Thymus (tissue), 11 donors: ENCODE measurements at regions not wholly inside any gene's neighbourhood (a gene's known extent, or its start where the extent isn't known, plus 50 kb on each side); places are given as distances from the start of the nearest gene placed in this dataset.
"Not testable (repeated sequence)": the region's sequence is repeated elsewhere in the genome, so short reads cannot be mapped to it uniquely, and the experiment has no call there.

Experiments used
- DNase-seq, 9 donors: peaks; one replicate each; pipeline ENCODE4 v3.0.0-alpha.2; 2013; ENCODE audit warnings: low spot score in 9 of 9, low read depth in 6 of 9, missing footprints in 1 of 9
- H3K27ac ChIP-seq, 2 donors: one replicate each; pipeline ENCODE4 v1.5.1; 2013; ENCODE audit warnings: control low read depth in 1 of 2, low read depth in 1 of 2, low read length in 1 of 2, mild to moderate bottlenecking in 1 of 2, moderate library complexity in 1 of 2
- H3K27me3 ChIP-seq, 2 donors: one replicate each; pipeline ENCODE4 v1.5.1; 2013; ENCODE audit warnings: low read length in 1 of 2; ENCODE audit not compliant: control insufficient read depth in 2 of 2, insufficient read depth in 1 of 2
- H3K36me3 ChIP-seq, 2 donors: one replicate each; pipeline ENCODE4 v1.5.1; 2013; ENCODE audit warnings: low read length in 1 of 2, mild to moderate bottlenecking in 1 of 2, moderate library complexity in 1 of 2; ENCODE audit not compliant: control insufficient read depth in 2 of 2, insufficient read depth in 2 of 2
- H3K4me1 ChIP-seq, 2 donors: one replicate each; pipeline ENCODE4 v1.5.1; 2013; ENCODE audit warnings: low read length in 2 of 2; ENCODE audit not compliant: control insufficient read depth in 2 of 2, insufficient read depth in 2 of 2
- H3K4me3 ChIP-seq, 2 donors: one replicate each; pipeline ENCODE4 v1.5.1; 2013; ENCODE audit warnings: low read length in 2 of 2, control low read depth in 1 of 2, mild to moderate bottlenecking in 1 of 2
- H3K9me3 ChIP-seq, 2 donors: one replicate each; pipeline ENCODE4 v1.5.1; 2013; ENCODE audit warnings: low read length in 1 of 2, mild to moderate bottlenecking in 1 of 2; ENCODE audit not compliant: control insufficient read depth in 2 of 2, insufficient read depth in 1 of 2
- WGBS: extraction: QIAGEN DNeasy Blood & Tissue Kit; methylation state at CpG from one replicate; pipeline ENCODE4 v1.1.7; 2013; 5-methylcytosine and 5-hydroxymethylcytosine counted together
- donor health status: healthy.

DNA sequence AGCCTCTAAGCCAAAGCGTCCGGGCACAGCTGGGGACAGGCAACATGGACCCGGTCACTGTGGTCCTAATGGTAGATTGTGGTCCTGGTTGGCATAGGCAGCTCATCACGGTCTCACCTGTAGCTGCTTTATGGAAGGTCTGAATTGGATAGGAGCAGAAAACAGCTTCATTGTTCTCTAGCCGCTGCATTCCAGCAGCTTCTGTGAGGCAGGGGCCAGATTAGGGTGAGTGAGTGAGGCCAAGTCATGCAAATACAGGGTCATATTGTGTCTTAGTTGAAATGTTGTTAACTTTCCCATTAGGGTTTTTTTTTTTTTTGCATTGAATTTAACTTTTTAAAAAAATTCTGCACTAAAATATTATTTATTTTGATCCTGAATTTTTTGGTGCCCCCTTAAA, 105.4 kb upstream of the SULF2 start:
- 99% methylated on average over 5 of the region's 5 CpGs for WGBS
- H3K9me3 ChIP-seq, H3K4me3 ChIP-seq: not testable (repeated sequence)

DNA sequence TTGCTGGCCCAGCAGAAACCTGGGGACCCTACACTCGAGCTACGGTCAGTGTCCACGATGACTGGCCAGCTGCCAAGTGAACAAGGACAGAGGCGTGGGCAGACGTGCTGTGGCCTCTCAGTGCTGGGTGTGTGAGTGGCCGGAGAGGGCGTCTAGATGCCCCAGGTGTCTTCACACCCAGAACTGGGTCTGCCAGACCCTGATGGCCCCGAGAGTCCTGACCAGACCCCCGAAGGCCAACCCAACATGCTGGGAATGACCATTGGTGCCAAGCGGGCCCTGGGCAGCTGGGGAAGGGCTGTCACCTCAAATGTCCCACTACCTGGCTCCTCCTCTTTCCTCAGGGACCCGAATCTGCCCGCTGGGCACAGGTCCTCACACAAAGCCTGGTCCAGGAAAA, 104.5 kb upstream of the SULF2 start:
- not testable (repeated sequence) for DNase-seq, H3K9me3 ChIP-seq, H3K27ac ChIP-seq, H3K4me1 ChIP-seq, H3K27me3 ChIP-seq, H3K4me3 ChIP-seq, H3K36me3 ChIP-seq
- WGBS, result 88% methylated on average over 12 of the region's 12 CpGs

More for the DNA sequence above, 105.4 kb upstream of the SULF2 start:
- not testable (repeated sequence) for H3K27me3 ChIP-seq, H3K4me1 ChIP-seq, H3K27ac ChIP-seq, H3K36me3 ChIP-seq, DNase-seq

DNA sequence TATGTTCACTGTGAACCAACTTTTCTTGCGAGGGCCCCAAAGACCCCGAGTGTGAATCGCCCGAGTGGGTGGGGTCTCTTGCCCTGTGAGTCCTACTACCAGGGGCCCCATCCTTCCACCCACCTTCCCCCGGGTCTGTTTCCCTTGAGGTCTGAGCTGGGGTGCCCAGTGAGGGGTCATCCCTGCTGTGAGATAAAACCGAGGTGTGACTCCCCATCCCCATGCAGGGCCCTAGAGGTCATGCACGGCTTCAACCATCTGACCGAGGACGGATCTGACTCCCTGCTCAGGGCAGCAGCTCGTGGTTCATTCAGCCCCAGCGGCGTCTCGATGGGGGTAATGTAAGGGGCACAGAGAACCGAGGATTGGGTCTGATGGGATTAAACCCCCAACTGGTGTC, 103.1 kb upstream of the SULF2 start:
- H3K27me3 ChIP-seq, result no peaks in the 10 kb centered on the region
- no peak for DNase-seq
- H3K4me3 ChIP-seq, result no peak overlapping the region
- H3K36me3 ChIP-seq, result no peaks in the 10 kb centered on the region
- WGBS, result 96% methylated on average over 14 of the region's 14 CpGs
- H3K9me3 ChIP-seq, result no peaks in the 10 kb centered on the region
- no peak overlapping the region for H3K27ac ChIP-seq
- H3K4me1 ChIP-seq, result no peaks in the 10 kb centered on the region

DNA sequence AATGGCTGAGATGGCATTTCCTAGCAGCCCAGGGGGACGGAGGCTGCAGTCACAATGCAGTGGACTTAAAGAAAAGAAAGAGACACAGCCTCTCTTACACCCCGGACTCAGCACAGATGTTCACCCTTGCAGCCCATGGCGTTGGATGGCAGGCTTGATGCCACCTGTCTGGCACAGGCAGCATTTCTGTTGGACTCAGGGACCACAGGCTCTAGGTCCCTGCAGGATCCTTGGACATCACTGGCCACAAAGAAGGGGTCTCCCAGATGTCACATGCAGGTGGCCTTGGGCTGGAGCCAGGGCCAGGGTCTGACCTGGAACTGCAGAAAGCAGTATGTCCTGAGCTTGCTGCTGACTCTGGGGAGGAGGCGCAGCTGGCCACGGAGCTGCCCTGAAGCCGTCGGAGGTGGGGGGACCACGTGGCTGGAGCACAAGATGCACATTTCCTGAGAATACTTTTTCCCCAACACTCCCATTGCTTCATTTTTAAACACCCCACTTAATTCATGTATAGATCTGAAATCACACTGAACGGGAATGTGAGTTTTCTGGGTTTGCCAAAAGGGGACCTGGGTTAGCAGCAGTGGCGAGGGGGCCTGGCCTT, 102.3 kb upstream of the SULF2 start:
- WGBS, result 89% methylated on average over 10 of the region's 10 CpGs
- Histone ChIP-seq H3K9me3 (no peaks in the 10 kb centered on the region), H3K36me3 (no peaks in the 10 kb centered on the region), H3K27ac (no peak overlapping the region), H3K27me3 (no peaks in the 10 kb centered on the region), H3K4me3 (no peak overlapping the region), H3K4me1 (no peaks in the 10 kb centered on the region)
- DNase-seq, result no peak

DNA sequence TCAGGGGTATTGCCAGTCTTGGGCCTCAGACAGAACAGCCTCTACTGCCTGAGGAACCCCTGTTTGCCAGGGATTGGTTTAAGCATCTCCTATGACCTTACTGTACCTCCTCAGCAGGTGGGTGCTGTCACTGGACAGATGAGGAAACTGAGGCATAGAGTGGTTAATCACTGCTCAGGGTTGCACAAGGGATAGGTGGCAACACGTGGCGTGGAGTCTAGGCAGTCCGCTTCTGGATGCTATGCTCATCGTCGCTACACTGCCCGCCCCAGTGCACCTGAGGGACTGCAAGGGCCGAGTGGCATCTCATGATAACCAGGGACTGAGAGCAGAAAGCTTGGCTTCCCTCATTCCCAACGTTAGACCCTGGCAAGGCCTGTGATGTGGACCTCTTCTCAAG, 101.8 kb upstream of the SULF2 start:
- 92% methylated on average over 8 of the region's 8 CpGs for WGBS

DNA sequence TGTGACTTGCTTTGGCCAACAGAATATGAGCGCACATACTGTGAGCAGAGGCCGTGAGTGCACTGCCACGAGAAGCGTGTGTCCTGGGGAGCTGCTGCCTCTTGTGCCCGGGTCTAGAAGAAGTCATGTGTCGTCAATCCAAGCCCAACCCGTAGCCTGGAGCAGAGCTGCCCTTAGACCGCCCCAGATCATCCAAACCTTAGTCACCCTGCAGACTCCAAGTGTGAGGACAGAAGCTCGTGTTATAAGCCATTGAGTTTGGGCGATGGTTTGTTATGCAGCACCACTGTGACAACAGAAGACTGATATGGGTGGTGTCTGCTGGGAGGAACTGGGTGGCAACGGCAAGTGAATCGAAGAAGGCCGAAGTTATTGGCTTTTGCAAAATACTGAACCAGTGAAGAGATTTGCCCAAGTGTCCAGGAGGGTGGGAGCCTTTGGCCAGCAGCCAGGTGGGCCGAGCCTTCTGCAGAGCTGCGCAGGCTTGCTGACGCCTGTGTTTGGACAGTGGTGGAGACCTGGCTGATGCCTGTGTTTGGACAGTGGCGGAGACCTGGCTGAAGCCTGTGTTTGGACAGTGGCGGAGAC, 101.3 kb upstream of the SULF2 start:
- Histone ChIP-seq H3K27me3 (no peaks in the 10 kb centered on the region), H3K4me1 (no peaks in the 10 kb centered on the region), H3K36me3 (no peaks in the 10 kb centered on the region), H3K9me3 (no peaks in the 10 kb centered on the region), H3K4me3 (no peak overlapping the region), H3K27ac (no peak overlapping the region)
- 96% methylated on average over 18 of the region's 18 CpGs for WGBS
- no peak for DNase-seq

More for the DNA sequence above, 101.8 kb upstream of the SULF2 start:
- Histone ChIP-seq H3K36me3 (no peaks in the 10 kb centered on the region), H3K27ac (no peak overlapping the region), H3K9me3 (no peaks in the 10 kb centered on the region), H3K4me3 (no peak overlapping the region), H3K27me3 (no peaks in the 10 kb centered on the region), H3K4me1 (no peaks in the 10 kb centered on the region)
- no peak for DNase-seq

DNA sequence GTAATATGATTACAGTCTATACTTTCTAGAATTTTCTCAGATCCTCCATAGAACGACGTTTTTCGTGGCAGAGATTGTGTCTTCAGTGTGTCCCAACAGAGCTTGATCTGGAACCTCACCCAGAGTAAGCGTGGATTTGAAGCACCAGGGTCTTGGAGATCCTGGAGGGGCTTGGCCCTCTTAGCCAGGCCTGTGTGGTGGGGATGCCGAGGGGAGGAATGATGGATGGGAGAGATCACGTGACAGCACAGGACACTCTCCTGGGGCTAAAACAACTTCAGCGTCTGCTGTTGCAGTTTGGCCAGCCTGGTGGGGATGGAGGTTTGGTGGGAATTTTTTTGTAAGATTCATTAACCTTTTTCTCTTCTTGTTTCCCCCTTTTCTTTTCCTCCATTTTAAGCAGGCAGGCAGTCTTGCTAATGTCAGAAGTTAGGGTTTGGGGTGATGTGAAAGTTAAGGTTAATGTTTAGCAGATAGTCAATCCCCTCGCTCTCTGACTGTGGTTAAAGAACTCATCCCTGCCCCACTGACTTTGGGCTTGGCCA, 100.7 kb upstream of the SULF2 start:
- H3K36me3 ChIP-seq, result no peaks in the 10 kb centered on the region
- H3K4me1 ChIP-seq, result no peaks in the 10 kb centered on the region
- H3K9me3 ChIP-seq, result no peaks in the 10 kb centered on the region
- WGBS, result 94% methylated on average over 8 of the region's 8 CpGs
- DNase-seq, result no peak
- no peak overlapping the region for H3K4me3 ChIP-seq
- no peaks in the 10 kb centered on the region for H3K27me3 ChIP-seq
- H3K27ac ChIP-seq, result no peak overlapping the region

DNA sequence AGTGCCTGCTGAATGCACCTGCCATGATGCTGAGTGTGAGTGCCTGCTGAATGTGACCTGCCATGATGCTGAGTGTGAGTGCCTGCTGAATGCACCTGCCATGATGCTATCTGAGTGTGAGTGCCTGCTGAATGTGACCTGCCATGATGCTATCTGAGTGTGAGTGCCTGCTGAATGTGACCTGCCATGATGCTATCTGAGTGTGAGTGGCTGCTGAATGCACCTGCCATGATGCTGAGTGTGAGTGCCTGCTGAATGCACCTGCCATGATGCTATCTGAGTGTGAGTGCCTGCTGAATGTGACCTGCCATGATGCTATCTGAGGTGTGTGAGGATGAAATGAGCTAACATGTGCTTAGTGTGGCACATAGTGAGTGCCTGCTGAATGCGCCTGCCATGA, 98.7 kb upstream of the SULF2 start:
- not testable (repeated sequence) for H3K27ac ChIP-seq, H3K4me3 ChIP-seq, H3K9me3 ChIP-seq, H3K4me1 ChIP-seq, H3K36me3 ChIP-seq, DNase-seq, H3K27me3 ChIP-seq
- WGBS, result 54% methylated on average over 1 of the region's 1 CpG

DNA sequence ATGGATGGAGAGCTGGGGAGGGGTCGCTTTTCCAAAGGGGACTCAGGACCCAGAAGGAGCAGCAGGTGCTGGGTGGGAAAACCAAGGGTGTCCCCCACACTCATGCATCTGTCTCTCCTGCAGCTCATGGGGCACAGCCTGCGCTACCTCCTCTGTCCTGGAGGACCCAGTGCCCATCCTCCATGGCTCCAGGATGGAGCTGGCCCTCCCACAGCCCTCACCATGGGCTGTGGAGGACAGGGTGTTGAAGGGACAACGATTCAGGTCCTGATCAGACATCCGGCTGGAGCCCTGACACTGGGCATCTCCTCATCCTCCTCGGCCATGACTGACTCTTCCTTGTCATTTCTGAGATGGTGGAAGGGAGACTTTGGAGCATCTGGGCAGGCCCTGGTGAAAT, 97.9 kb upstream of the SULF2 start:
- Histone ChIP-seq H3K4me3 (no peak overlapping the region), H3K9me3 (no peaks in the 10 kb centered on the region), H3K27me3 (no peaks in the 10 kb centered on the region), H3K27ac (no peak overlapping the region), H3K4me1 (no peaks in the 10 kb centered on the region), H3K36me3 (no peaks in the 10 kb centered on the region)
- DNase-seq, result no peak
- 90% methylated on average over 5 of the region's 5 CpGs for WGBS
